Aorta (tissue), 5 donors: ENCODE measurements at regions not wholly inside any gene's neighbourhood (a gene's known extent, or its start where the extent isn't known, plus 50 kb on each side); places are given as distances from the start of the nearest gene placed in this dataset.

ENCODE experiments used
- ATAC-seq: fragments of 200-7000 bp; cut with Tn5 transposase; one replicate; pipeline ENCODE4 v1.9.1; 2022; ENCODE audit warnings: moderate library complexity; ENCODE audit not compliant: low FRiP score
- DNase-seq, 2 donors: peaks; one replicate each; pipeline ENCODE4 v3.0.0-alpha.2; 2020
- H3K27ac ChIP-seq, 2 donors: one replicate each; pipeline ENCODE4 v1.5.1; 2013; ENCODE audit warnings: low read length in 2 of 2, mild to moderate bottlenecking in 2 of 2, moderate library complexity in 2 of 2, control low read depth in 1 of 2, inconsistent platforms in 1 of 2, low read depth in 1 of 2
- H3K27me3 ChIP-seq, 2 donors: one replicate each; pipeline ENCODE4 v1.6.1; 2013; ENCODE audit warnings: control low read depth in 1 of 2, low read length in 1 of 2, mild to moderate bottlenecking in 1 of 2, moderate library complexity in 1 of 2; ENCODE audit not compliant: insufficient read depth in 2 of 2, control insufficient read depth in 1 of 2
- H3K36me3 ChIP-seq, 2 donors: one replicate each; pipeline ENCODE4 v1.6.1; 2013; ENCODE audit warnings: control low read depth in 1 of 2, low read length in 1 of 2, mild to moderate bottlenecking in 1 of 2; ENCODE audit not compliant: insufficient read depth in 2 of 2, control insufficient read depth in 1 of 2
- H3K4me1 ChIP-seq, 2 donors: one replicate each; pipeline ENCODE4 v1.6.1; 2013; ENCODE audit warnings: low read length in 2 of 2, control low read depth in 1 of 2, mild to moderate bottlenecking in 1 of 2, moderate library complexity in 1 of 2; ENCODE audit not compliant: insufficient read depth in 2 of 2, control insufficient read depth in 1 of 2
- H3K4me3 ChIP-seq, 2 donors: one replicate each; pipeline ENCODE4 v1.5.1; 2013; ENCODE audit warnings: low read length in 2 of 2, control low read depth in 1 of 2, mild to moderate bottlenecking in 1 of 2
- H3K9me3 ChIP-seq: one replicate; pipeline ENCODE4 v1.6.1; 2013; ENCODE audit warnings: mild to moderate bottlenecking, low read length; ENCODE audit not compliant: control insufficient read depth
- WGBS, 2 donors: extraction: QIAGEN DNeasy Blood & Tissue Kit; methylation state at CpG; one replicate each; pipeline ENCODE4 v1.1.7; 2013; 5-methylcytosine and 5-hydroxymethylcytosine counted together
- intact Hi-C, 2 donors: fragments of 100-400 bp; cut with DNase I; formaldehyde crosslinking; loops; one replicate each; pipeline versions ENCODE4 v1.14.2 to v1.15.0; 2022
- donor health status: healthy with polysubstance abuse.
- donor health status: Bipolar disorder and iron deficiency.
- donor health status: DM: no; HTN: no; CAD: no.
- donor health status: DM: no; HTN: no; CAD: no.
- donor health status: DM: yes; HTN: yes; CAD: no.

- no peaks in the 10 kb centered on the region for H3K27me3 ChIP-seq
Measured at GRCh38 chr3:153901152-153901551, 220.0 kb upstream of the ARHGEF26 start.

GRCh38 chr3:153901991-153902390, 219.2 kb upstream of the ARHGEF26 start:
- intact Hi-C loops, result no loop called here
- no peak overlapping the region for H3K27ac ChIP-seq
- no peak overlapping the region for H3K4me3 ChIP-seq
- no peaks in the 10 kb centered on the region for H3K27me3 ChIP-seq
- no peaks in the 10 kb centered on the region for H3K9me3 ChIP-seq
- DNase-seq (no peak), ATAC-seq (no peak)
- no peaks in the 10 kb centered on the region for H3K4me1 ChIP-seq
- 51 to 53% methylated on average over 3 of the region's 3 CpGs for WGBS, 2 donors
- H3K36me3 ChIP-seq, result no peaks in the 10 kb centered on the region

More at GRCh38 chr3:153901152-153901551, 220.0 kb upstream of the ARHGEF26 start:
- Histone ChIP-seq H3K4me1 (no peaks in the 10 kb centered on the region), H3K9me3 (no peaks in the 10 kb centered on the region), H3K27ac (no peak overlapping the region), H3K4me3 (no peak overlapping the region), H3K36me3 (no peaks in the 10 kb centered on the region)
- DNase-seq (no peak), ATAC-seq (no peak)
- 98 to 99% methylated on average over 2 of the region's 2 CpGs for WGBS, 2 donors
- intact Hi-C loops, result no loop called here

GRCh38 chr3:153903430-153903829, 217.8 kb upstream of the ARHGEF26 start:
- no peak for ATAC-seq
- DNase-seq, result no peak

GRCh38 chr3:153906366-153906765, 214.8 kb upstream of the ARHGEF26 start:
- H3K4me3 ChIP-seq, result no peak overlapping the region
- H3K27ac ChIP-seq, result no peak overlapping the region
- DNase-seq (no peak), ATAC-seq (no peak)
- no peaks in the 10 kb centered on the region for H3K36me3 ChIP-seq
- H3K27me3 ChIP-seq, result no peaks in the 10 kb centered on the region
- H3K4me1 ChIP-seq, result no peaks in the 10 kb centered on the region
- intact Hi-C loops, result no loop called here
- 24 to 36% methylated on average over 2 of the region's 2 CpGs for WGBS, 2 donors
- no peaks in the 10 kb centered on the region for H3K9me3 ChIP-seq

More at GRCh38 chr3:153903430-153903829, 217.8 kb upstream of the ARHGEF26 start:
- no peaks in the 10 kb centered on the region for H3K27me3 ChIP-seq
- no peak overlapping the region for H3K27ac ChIP-seq
- H3K9me3 ChIP-seq, result no peaks in the 10 kb centered on the region
- H3K4me1 ChIP-seq, result no peaks in the 10 kb centered on the region
- H3K4me3 ChIP-seq, result no peak overlapping the region
- intact Hi-C loops, result no loop called here
- no peaks in the 10 kb centered on the region for H3K36me3 ChIP-seq

GRCh38 chr3:153910387-153910786, 210.8 kb upstream of the ARHGEF26 start:
- H3K9me3 ChIP-seq, result no peaks in the 10 kb centered on the region
- H3K4me3 ChIP-seq, result no peak overlapping the region
- no peak for ATAC-seq
- no peaks in the 10 kb centered on the region for H3K27me3 ChIP-seq
- intact Hi-C loops, result no loop called here
- 71 to 82% methylated on average over 1 of the region's 1 CpG for WGBS, 2 donors
- no peaks in the 10 kb centered on the region for H3K36me3 ChIP-seq
- H3K27ac ChIP-seq, result no peak overlapping the region
- no peaks in the 10 kb centered on the region for H3K4me1 ChIP-seq
- no peak for DNase-seq

- 83 to 87% methylated on average over 2 of the region's 2 CpGs for WGBS, 2 donors
- H3K36me3 ChIP-seq, result no peaks in the 10 kb centered on the region
- ATAC-seq (no peak), DNase-seq (no peak)
- no peaks in the 10 kb centered on the region for H3K9me3 ChIP-seq
- H3K4me1 ChIP-seq, result no peaks in the 10 kb centered on the region
- no peak overlapping the region for H3K4me3 ChIP-seq
- no peak overlapping the region for H3K27ac ChIP-seq
- intact Hi-C loops, result no loop called here
- H3K27me3 ChIP-seq, result no peaks in the 10 kb centered on the region
Measured at GRCh38 chr3:153911116-153911515, 210.1 kb upstream of the ARHGEF26 start.

GRCh38 chr3:153919773-153920172, 201.4 kb upstream of the ARHGEF26 start:
- peaks cover 0 to 2% of the 10 kb centered on the region in 2 donors for H3K4me1 ChIP-seq
- no peak for ATAC-seq
- 67 to 73% methylated on average over 1 of the region's 1 CpG for WGBS, 2 donors

GRCh38 chr3:153921826-153922225, 199.4 kb upstream of the ARHGEF26 start:
- Histone ChIP-seq H3K4me1 (peaks cover 0 to 2% of the 10 kb centered on the region in 2 donors), H3K9me3 (peaks cover 2% of the 10 kb centered on the region), H3K27me3 (no peaks in the 10 kb centered on the region), H3K4me3 (no peak overlapping the region), H3K36me3 (no peaks in the 10 kb centered on the region), H3K27ac (no peak overlapping the region)
- ATAC-seq, result no peak
- DNase-seq, result no peak
- intact Hi-C loops, result no loop called here

More at GRCh38 chr3:153919773-153920172, 201.4 kb upstream of the ARHGEF26 start:
- no peak overlapping the region for H3K27ac ChIP-seq
- DNase-seq, result no peak
- no peak overlapping the region for H3K4me3 ChIP-seq
- no peaks in the 10 kb centered on the region for H3K27me3 ChIP-seq
- H3K36me3 ChIP-seq, result no peaks in the 10 kb centered on the region
- H3K9me3 ChIP-seq, result peaks cover 2% of the 10 kb centered on the region
- intact Hi-C loops, result no loop called here

- H3K4me1 ChIP-seq, result peaks cover 0 to 2% of the 10 kb centered on the region in 2 donors
- intact Hi-C loops, result no loop called here
- no peaks in the 10 kb centered on the region for H3K9me3 ChIP-seq
- H3K4me3 ChIP-seq, result no peak overlapping the region
- H3K27ac ChIP-seq, result no peak overlapping the region
- ATAC-seq (no peak), DNase-seq (no peak)
- H3K27me3 ChIP-seq, result no peaks in the 10 kb centered on the region
- H3K36me3 ChIP-seq, result no peaks in the 10 kb centered on the region
- 94% methylated on average over 2 of the region's 2 CpGs for WGBS, 2 donors
Measured at GRCh38 chr3:153925841-153926514, 195.2 kb upstream of the ARHGEF26 start.
